ENCODE measurements at regions not wholly inside any gene's neighbourhood (a gene's known extent, or its start where the extent isn't known, plus 50 kb on each side); places are given as distances from the start of the nearest gene placed in this dataset.
"Not testable (repeated sequence)": the region's sequence is repeated elsewhere in the genome, so short reads cannot be mapped to it uniquely, and the experiment has no call there.

DNA sequence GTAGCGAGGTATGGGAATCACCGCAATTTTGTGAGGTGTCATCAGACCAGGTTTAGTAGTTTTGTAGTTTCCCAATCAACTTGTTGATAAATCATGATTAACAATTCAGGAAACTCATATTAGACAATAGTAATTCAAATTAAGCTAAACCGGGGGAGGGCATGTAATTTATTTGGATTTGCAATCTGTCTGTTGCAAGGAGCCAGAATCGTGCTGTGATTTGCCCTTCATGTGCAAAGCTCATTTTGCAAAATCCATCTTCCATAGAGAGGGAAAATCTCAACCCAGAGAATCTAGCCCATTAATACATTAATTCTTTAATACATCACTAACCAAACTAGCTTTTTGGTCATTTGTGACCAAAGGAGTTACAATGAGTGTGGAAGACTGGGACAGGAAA, 164.7 kb upstream of the TRPM3 start:
- Histone ChIP-seq H3K4me1 (no peaks in the 10 kb centered on the region), H3K4me3 (no peak overlapping the region), H3K4me2 (no peak overlapping the region), H3K9me3 (no peaks in the 10 kb centered on the region), H3K27ac (no peak overlapping the region)
- WGBS (ENCODE audit: missing lambda C conversion rate) = 77% methylated on average over 4 of the region's 4 CpGs
- POLR2A ChIA-PET = interaction anchor here (1.0 kb wide), 1 partner anchor 483 kb away, joined by 4 read pairs; the partner anchor contains the start of gene CEMIP2
- no peak for FAIRE-seq
- TF ChIP-seq CEBPB (IDR thresholded peaks at IDR 0.05) = no peak
- no peak for TF ChIP-seq RAD21 (conservative IDR thresholded peaks at IDR 0.05 in 1 of 2, IDR thresholded peaks at IDR 0.05 in 1 of 2)
- no peak for TF ChIP-seq ZSCAN20 (CRISPR knock-in tag; IDR thresholded peaks at IDR 0.05)
- TF ChIP-seq JUN (IDR thresholded peaks at IDR 0.05) = no peak
- TF ChIP-seq SMC3 (IDR thresholded peaks at IDR 0.05) = no peak
- TF ChIP-seq RFX5 (IDR thresholded peaks at IDR 0.05) = no peak
- TF ChIP-seq TP53 (CRISPR knock-in tag; IDR thresholded peaks at IDR 0.05) = no peak
- TF ChIP-seq RNF2 (IDR thresholded peaks at IDR 0.05; ENCODE audit: borderline replicate concordance, low read depth) = no peak
- TF ChIP-seq FOXS1 (CRISPR knock-in tag; IDR thresholded peaks at IDR 0.05) = no peak
- TF ChIP-seq HDAC2 (IDR thresholded peaks at IDR 0.05) = no peak
- TF ChIP-seq PHF8 (IDR thresholded peaks at IDR 0.05; ENCODE audit: borderline replicate concordance, low read depth) = no peak
- TF ChIP-seq, protein P1, sequence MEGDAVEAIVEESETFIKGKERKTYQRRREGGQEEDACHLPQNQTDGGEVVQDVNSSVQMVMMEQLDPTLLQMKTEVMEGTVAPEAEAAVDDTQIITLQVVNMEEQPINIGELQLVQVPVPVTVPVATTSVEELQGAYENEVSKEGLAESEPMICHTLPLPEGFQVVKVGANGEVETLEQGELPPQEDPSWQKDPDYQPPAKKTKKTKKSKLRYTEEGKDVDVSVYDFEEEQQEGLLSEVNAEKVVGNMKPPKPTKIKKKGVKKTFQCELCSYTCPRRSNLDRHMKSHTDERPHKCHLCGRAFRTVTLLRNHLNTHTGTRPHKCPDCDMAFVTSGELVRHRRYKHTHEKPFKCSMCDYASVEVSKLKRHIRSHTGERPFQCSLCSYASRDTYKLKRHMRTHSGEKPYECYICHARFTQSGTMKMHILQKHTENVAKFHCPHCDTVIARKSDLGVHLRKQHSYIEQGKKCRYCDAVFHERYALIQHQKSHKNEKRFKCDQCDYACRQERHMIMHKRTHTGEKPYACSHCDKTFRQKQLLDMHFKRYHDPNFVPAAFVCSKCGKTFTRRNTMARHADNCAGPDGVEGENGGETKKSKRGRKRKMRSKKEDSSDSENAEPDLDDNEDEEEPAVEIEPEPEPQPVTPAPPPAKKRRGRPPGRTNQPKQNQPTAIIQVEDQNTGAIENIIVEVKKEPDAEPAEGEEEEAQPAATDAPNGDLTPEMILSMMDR (IDR thresholded peaks at IDR 0.05) = no peak
- TF ChIP-seq ZNF302 (CRISPR knock-in tag; IDR thresholded peaks at IDR 0.05) = no peak
- DNase-seq (ENCODE audit: low read depth in 1 of 2, low spot score in 1 of 2) = no peak
- no peak for ATAC-seq
- CTCF ChIA-PET = interaction anchor here (0.8 to 3.7 kb wide), 17 partner anchors 10 to 919 kb away, joined by 3 to 53 read pairs (median 4); no protein-coding TSS in a partner anchor

DNA sequence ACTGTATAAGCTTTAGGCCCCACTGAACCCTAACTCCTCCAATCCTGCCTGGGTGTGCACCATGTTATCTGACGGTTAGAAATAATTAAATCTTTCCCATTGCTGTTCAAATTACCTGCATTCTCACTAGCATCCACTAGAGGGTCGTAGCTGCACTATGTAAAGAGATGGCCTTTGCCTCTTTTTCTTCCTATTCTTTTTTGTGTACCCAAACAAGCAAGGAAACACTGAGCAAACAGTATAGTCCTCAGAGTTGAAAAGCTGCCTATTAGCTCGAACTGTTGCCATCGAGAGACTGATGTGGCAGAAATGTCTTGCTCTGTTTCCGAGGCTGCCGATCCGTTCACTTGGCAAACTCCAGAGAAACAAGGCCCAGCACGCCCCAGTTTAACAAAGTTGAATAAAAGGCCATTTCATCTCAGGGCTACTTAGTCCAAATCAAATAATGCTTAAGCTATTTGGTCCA, 163.8 kb upstream of the TRPM3 start:
- ATAC-seq = peak; percentile 83 to 93; a peak in 5 of 6 replicates
- no peaks in the 10 kb centered on the region for H3K4me1 ChIP-seq
- TF ChIP-seq RAD21 (conservative IDR thresholded peaks at IDR 0.05 in 1 of 2, IDR thresholded peaks at IDR 0.05 in 1 of 2) = peak; percentile 90 to 91
- TF ChIP-seq SMC3 (IDR thresholded peaks at IDR 0.05) = peak; percentile 76
- TF ChIP-seq HOXB13 (CRISPR knock-in tag; IDR thresholded peaks at IDR 0.05; ENCODE audit: low read depth) = no peak
- TF ChIP-seq, protein P1 (IDR thresholded peaks at IDR 0.05) = peak; percentile 89
- ChIA-PET CTCF (interaction anchor here (0.5 to 3.7 kb wide), 59 partner anchors 8 to 920 kb away, joined by 3 to 53 read pairs (median 3); no protein-coding TSS in a partner anchor), POLR2A (interaction anchor here (1.0 to 1.2 kb wide), 2 partner anchors 484 to 626 kb away, joined by 4 read pairs; partner anchors contain the start of genes ABHD17B, C9orf85 and CEMIP2)
- FAIRE-seq = peak; percentile 93
- WGBS (ENCODE audit: missing lambda C conversion rate) = 46% methylated on average over 8 of the region's 8 CpGs
- H3K27ac ChIP-seq = no peak overlapping the region
- no peak overlapping the region for H3K4me3 ChIP-seq
- no peaks in the 10 kb centered on the region for H3K9me3 ChIP-seq
- peak; percentile 23 to 68 for DNase-seq (ENCODE audit: low read depth in 1 of 2, low spot score in 1 of 2)
- no peak overlapping the region for H3K4me2 ChIP-seq

GRCh38 chr9:71282116-71282515, 160.7 kb upstream of the TRPM3 start:
- WGBS (ENCODE audit: missing lambda C conversion rate) = no CpG with 5 or more reads among the region's 2 CpGs
- peak; percentile 88 for FAIRE-seq
- H3K9me3 ChIP-seq; CTCF ChIA-PET; H3K4me2 ChIP-seq; ATAC-seq; H3K27ac ChIP-seq; DNase-seq (ENCODE audit: low read depth in 1 of 2, low spot score in 1 of 2); POLR2A ChIA-PET; H3K4me1 ChIP-seq; H3K4me3 ChIP-seq: not testable (repeated sequence)

- H3K4me1 ChIP-seq = no peaks in the 10 kb centered on the region
- H3K9me3 ChIP-seq = no peaks in the 10 kb centered on the region
- no peak for DNase-seq (ENCODE audit: low read depth in 1 of 2, low spot score in 1 of 2)
- no peak overlapping the region for H3K4me2 ChIP-seq
- POLR2A ChIA-PET = no interaction called here
- FAIRE-seq = no peak
- no peak overlapping the region for H3K27ac ChIP-seq
- CTCF ChIA-PET = no interaction called here
- 14% methylated on average over 7 of the region's 7 CpGs for WGBS (ENCODE audit: missing lambda C conversion rate)
- ATAC-seq = no peak
- no peak overlapping the region for H3K4me3 ChIP-seq
- TF ChIP-seq POLR2AphosphoS2 (conservative IDR thresholded peaks at IDR 0.05; ENCODE audit: low read length) (no peak), REST (IDR thresholded peaks at IDR 0.05) (no peak), ZNF302 (CRISPR knock-in tag; IDR thresholded peaks at IDR 0.05) (no peak)
- TF ChIP-seq, protein P2, sequence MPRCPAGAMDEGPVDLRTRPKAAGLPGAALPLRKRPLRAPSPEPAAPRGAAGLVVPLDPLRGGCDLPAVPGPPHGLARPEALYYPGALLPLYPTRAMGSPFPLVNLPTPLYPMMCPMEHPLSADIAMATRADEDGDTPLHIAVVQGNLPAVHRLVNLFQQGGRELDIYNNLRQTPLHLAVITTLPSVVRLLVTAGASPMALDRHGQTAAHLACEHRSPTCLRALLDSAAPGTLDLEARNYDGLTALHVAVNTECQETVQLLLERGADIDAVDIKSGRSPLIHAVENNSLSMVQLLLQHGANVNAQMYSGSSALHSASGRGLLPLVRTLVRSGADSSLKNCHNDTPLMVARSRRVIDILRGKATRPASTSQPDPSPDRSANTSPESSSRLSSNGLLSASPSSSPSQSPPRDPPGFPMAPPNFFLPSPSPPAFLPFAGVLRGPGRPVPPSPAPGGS (IDR thresholded peaks at IDR 0.05) = no peak
- TF ChIP-seq, protein P3, sequence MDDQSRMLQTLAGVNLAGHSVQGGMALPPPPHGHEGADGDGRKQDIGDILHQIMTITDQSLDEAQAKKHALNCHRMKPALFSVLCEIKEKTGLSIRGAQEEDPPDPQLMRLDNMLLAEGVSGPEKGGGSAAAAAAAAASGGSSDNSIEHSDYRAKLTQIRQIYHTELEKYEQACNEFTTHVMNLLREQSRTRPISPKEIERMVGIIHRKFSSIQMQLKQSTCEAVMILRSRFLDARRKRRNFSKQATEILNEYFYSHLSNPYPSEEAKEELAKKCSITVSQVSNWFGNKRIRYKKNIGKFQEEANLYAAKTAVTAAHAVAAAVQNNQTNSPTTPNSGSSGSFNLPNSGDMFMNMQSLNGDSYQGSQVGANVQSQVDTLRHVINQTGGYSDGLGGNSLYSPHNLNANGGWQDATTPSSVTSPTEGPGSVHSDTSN (IDR thresholded peaks at IDR 0.05) = no peak
Measured at GRCh38 chr9:71279151-71279739, 157.8 kb upstream of the TRPM3 start.

Data from A549 (cell line).